ENCODE measurements at regions not wholly inside any gene's neighbourhood (a gene's known extent, or its start where the extent isn't known, plus 50 kb on each side); places are given as distances from the start of the nearest gene placed in this dataset.

GRCh38 chr7:156493942-156494341 lies 146.6 kb upstream of the RNF32 start:
- DNase-seq, result no peak
- in situ Hi-C loops (cut with MboI; ENCODE audit: low pct_unique_long_range_greater_than_20kb, low sequenced_read_pairs), result no loop called here

- in situ Hi-C loops (cut with MboI; ENCODE audit: low pct_unique_long_range_greater_than_20kb, low sequenced_read_pairs), result no loop called here
- DNase-seq, result no peak
Measured at GRCh38 chr7:156492170-156492569, 148.4 kb upstream of the RNF32 start.

GRCh38 chr7:156491435-156491834 lies 149.1 kb upstream of the RNF32 start:
- in situ Hi-C loops (cut with MboI; ENCODE audit: low pct_unique_long_range_greater_than_20kb, low sequenced_read_pairs), result no loop called here
- no peak for DNase-seq

- in situ Hi-C loops (cut with MboI; ENCODE audit: low pct_unique_long_range_greater_than_20kb, low sequenced_read_pairs), result no loop called here
Measured at GRCh38 chr7:156490021-156490800, 150.4 kb upstream of the RNF32 start.

GRCh38 chr7:156487811-156488533 lies 152.6 kb upstream of the RNF32 start:
- in situ Hi-C loops (cut with MboI; ENCODE audit: low pct_unique_long_range_greater_than_20kb, low sequenced_read_pairs), result no loop called here
- no peak for DNase-seq

More at GRCh38 chr7:156490021-156490800, 150.4 kb upstream of the RNF32 start:
- no peak for DNase-seq

GRCh38 chr7:156480671-156481070 lies 159.9 kb upstream of the RNF32 start:
- in situ Hi-C loops (cut with MboI; ENCODE audit: low pct_unique_long_range_greater_than_20kb, low sequenced_read_pairs), result no loop called here
- DNase-seq, result no peak

GRCh38 chr7:156479596-156479995 lies 161.0 kb upstream of the RNF32 start:
- in situ Hi-C loops (cut with MboI; ENCODE audit: low pct_unique_long_range_greater_than_20kb, low sequenced_read_pairs), result no loop called here
- no peak for DNase-seq

GRCh38 chr7:156478486-156478885 lies 162.1 kb upstream of the RNF32 start:
- in situ Hi-C loops (cut with MboI; ENCODE audit: low pct_unique_long_range_greater_than_20kb, low sequenced_read_pairs), result no loop called here
- no peak for DNase-seq

GRCh38 chr7:156475666-156476065 lies 164.9 kb upstream of the RNF32 start:
- in situ Hi-C loops (cut with MboI; ENCODE audit: low pct_unique_long_range_greater_than_20kb, low sequenced_read_pairs), result no loop called here
- DNase-seq, result no peak

- peak; percentile 8 for DNase-seq
- in situ Hi-C loops (cut with MboI; ENCODE audit: low pct_unique_long_range_greater_than_20kb, low sequenced_read_pairs), result no loop called here
Measured at GRCh38 chr7:156475179-156475578, 165.4 kb upstream of the RNF32 start.

GRCh38 chr7:156474241-156474743 lies 166.3 kb upstream of the RNF32 start:
- in situ Hi-C loops (cut with MboI; ENCODE audit: low pct_unique_long_range_greater_than_20kb, low sequenced_read_pairs), result no loop called here
- DNase-seq, result no peak

GRCh38 chr7:156473476-156474240 lies 166.9 kb upstream of the RNF32 start:
- in situ Hi-C loops (cut with MboI; ENCODE audit: low pct_unique_long_range_greater_than_20kb, low sequenced_read_pairs), result no loop called here
- DNase-seq, result peak; percentile 43

- DNase-seq, result no peak
- in situ Hi-C loops (cut with MboI; ENCODE audit: low pct_unique_long_range_greater_than_20kb, low sequenced_read_pairs), result no loop called here
Measured at GRCh38 chr7:156472267-156472666, 168.3 kb upstream of the RNF32 start.

- no peak for DNase-seq
- in situ Hi-C loops (cut with MboI; ENCODE audit: low pct_unique_long_range_greater_than_20kb, low sequenced_read_pairs), result no loop called here
Measured at GRCh38 chr7:156470399-156471320, 169.9 kb upstream of the RNF32 start.

GRCh38 chr7:156466955-156467625 lies 173.5 kb upstream of the RNF32 start:
- in situ Hi-C loops (cut with MboI; ENCODE audit: low pct_unique_long_range_greater_than_20kb, low sequenced_read_pairs), result no loop called here
- DNase-seq, result no peak

GRCh38 chr7:156466272-156466671 lies 174.3 kb upstream of the RNF32 start:
- no peak for DNase-seq
- in situ Hi-C loops (cut with MboI; ENCODE audit: low pct_unique_long_range_greater_than_20kb, low sequenced_read_pairs), result no loop called here

- in situ Hi-C loops (cut with MboI; ENCODE audit: low pct_unique_long_range_greater_than_20kb, low sequenced_read_pairs), result no loop called here
- no peak for DNase-seq
Measured at GRCh38 chr7:156465186-156465585, 175.4 kb upstream of the RNF32 start.

GRCh38 chr7:156464339-156464738 lies 176.2 kb upstream of the RNF32 start:
- no peak for DNase-seq

More at GRCh38 chr7:156464339-156464738, 176.2 kb upstream of the RNF32 start:
- in situ Hi-C loops (cut with MboI; ENCODE audit: low pct_unique_long_range_greater_than_20kb, low sequenced_read_pairs), result no loop called here

Measured in KBM-7 (cell line).